ENCODE measurements at regions not wholly inside any gene's neighbourhood (a gene's known extent, or its start where the extent isn't known, plus 50 kb on each side); places are given as distances from the start of the nearest gene placed in this dataset.

- no peak for TF ChIP-seq CTCF (IDR thresholded peaks at IDR 0.05; ENCODE audit: control insufficient read depth, extremely low read depth, insufficient read depth)
Measured at GRCh38 chr4:180217070-180217469, 2026.1 kb upstream of the TENM3 start.

GRCh38 chr4:180219080-180219479 is 2024.1 kb upstream of the TENM3 start:
- no peak overlapping the region for H3K4me3 ChIP-seq (ENCODE audit: low read depth, low read length)
- no peak for DNase-seq (ENCODE audit: low read depth)
- TF ChIP-seq CTCF (IDR thresholded peaks at IDR 0.05; ENCODE audit: control insufficient read depth, extremely low read depth, insufficient read depth): no peak

More at GRCh38 chr4:180217070-180217469, 2026.1 kb upstream of the TENM3 start:
- no peak for DNase-seq (ENCODE audit: low read depth)
- no peak overlapping the region for H3K4me3 ChIP-seq (ENCODE audit: low read depth, low read length)

- no peak for DNase-seq (ENCODE audit: low read depth)
- no peak for TF ChIP-seq CTCF (IDR thresholded peaks at IDR 0.05; ENCODE audit: control insufficient read depth, extremely low read depth, insufficient read depth)
- no peak overlapping the region for H3K4me3 ChIP-seq (ENCODE audit: low read depth, low read length)
Measured at GRCh38 chr4:180225977-180226376, 2017.2 kb upstream of the TENM3 start.

GRCh38 chr4:180234730-180235129 is 2008.5 kb upstream of the TENM3 start:
- no peak for TF ChIP-seq CTCF (IDR thresholded peaks at IDR 0.05; ENCODE audit: control insufficient read depth, extremely low read depth, insufficient read depth)
- no peak overlapping the region for H3K4me3 ChIP-seq (ENCODE audit: low read depth, low read length)
- DNase-seq (ENCODE audit: low read depth): no peak

- H3K4me3 ChIP-seq (ENCODE audit: low read depth, low read length): no peak overlapping the region
- TF ChIP-seq CTCF (IDR thresholded peaks at IDR 0.05; ENCODE audit: control insufficient read depth, extremely low read depth, insufficient read depth): no peak
- no peak for DNase-seq (ENCODE audit: low read depth)
Measured at GRCh38 chr4:180240670-180241069, 2002.5 kb upstream of the TENM3 start.

GRCh38 chr4:180253419-180253818 is 1989.8 kb upstream of the TENM3 start:
- H3K4me3 ChIP-seq (ENCODE audit: low read depth, low read length): no peak overlapping the region
- no peak for DNase-seq (ENCODE audit: low read depth)
- no peak for TF ChIP-seq CTCF (IDR thresholded peaks at IDR 0.05; ENCODE audit: control insufficient read depth, extremely low read depth, insufficient read depth)

- DNase-seq (ENCODE audit: low read depth): no peak
- no peak for TF ChIP-seq CTCF (IDR thresholded peaks at IDR 0.05; ENCODE audit: control insufficient read depth, extremely low read depth, insufficient read depth)
- H3K4me3 ChIP-seq (ENCODE audit: low read depth, low read length): no peak overlapping the region
Measured at GRCh38 chr4:180261346-180261745, 1981.9 kb upstream of the TENM3 start.

All from LNCaP clone FGC (cell line).